Limb (tissue), 2 donors: ENCODE measurements at regions not wholly inside any gene's neighbourhood (a gene's known extent, or its start where the extent isn't known, plus 50 kb on each side); places are given as distances from the start of the nearest gene placed in this dataset.
"Not testable (repeated sequence)": the region's sequence is repeated elsewhere in the genome, so short reads cannot be mapped to it uniquely, and the experiment has no call there.

Experiments used
- DNase-seq, 2 donors: peaks; one replicate each; pipeline ENCODE4 v3.0.0-alpha.2; 2016; ENCODE audit errors: extremely low spot score in 2 of 2

- DNase-seq, result no peak
These were observed 801.9 kb downstream of the BRINP3 start for GRCh38 chr1:189675712-189676244.

- DNase-seq, result no peak
These were observed 798.9 kb downstream of the BRINP3 start for GRCh38 chr1:189678779-189679178.

- DNase-seq, result no peak
These were observed 796.3 kb downstream of the BRINP3 start for GRCh38 chr1:189681252-189681919.

GRCh38 chr1:189682591-189682990 lies 795.1 kb downstream of the BRINP3 start:
- no peak for DNase-seq

GRCh38 chr1:189686288-189686687 lies 791.4 kb downstream of the BRINP3 start:
- no peak for DNase-seq

- no peak for DNase-seq
These were observed 784.5 kb downstream of the BRINP3 start for GRCh38 chr1:189693140-189693539.

GRCh38 chr1:189696297-189696696 lies 781.4 kb downstream of the BRINP3 start:
- no peak for DNase-seq

GRCh38 chr1:189697113-189697512 lies 780.6 kb downstream of the BRINP3 start:
- DNase-seq, result no peak

- DNase-seq, result no peak
These were observed 776.1 kb downstream of the BRINP3 start for GRCh38 chr1:189701606-189702005.

- no peak for DNase-seq
These were observed 771.1 kb downstream of the BRINP3 start for GRCh38 chr1:189706594-189706993.

GRCh38 chr1:189708674-189709073 lies 769.0 kb downstream of the BRINP3 start:
- DNase-seq, result no peak

GRCh38 chr1:189718147-189718795 lies 759.4 kb downstream of the BRINP3 start:
- not testable (repeated sequence) for DNase-seq

- peak in 1 of 2 donors; percentile 36 for DNase-seq
These were observed 750.9 kb downstream of the BRINP3 start for GRCh38 chr1:189726806-189727205.

GRCh38 chr1:189751311-189751710 lies 726.4 kb downstream of the BRINP3 start:
- no peak for DNase-seq

- no peak for DNase-seq
These were observed 725.1 kb downstream of the BRINP3 start for GRCh38 chr1:189752461-189752995.

- DNase-seq, result not testable (repeated sequence)
These were observed 722.6 kb downstream of the BRINP3 start for GRCh38 chr1:189755100-189755499.

- no peak for DNase-seq
These were observed 713.0 kb downstream of the BRINP3 start for GRCh38 chr1:189764391-189765320.

- DNase-seq, result no peak
These were observed 708.2 kb downstream of the BRINP3 start for GRCh38 chr1:189769448-189769847.

GRCh38 chr1:189774721-189775287 lies 702.9 kb downstream of the BRINP3 start:
- DNase-seq, result no peak

GRCh38 chr1:189775343-189775742 lies 702.3 kb downstream of the BRINP3 start:
- no peak for DNase-seq

GRCh38 chr1:189779034-189779433 lies 698.6 kb downstream of the BRINP3 start:
- no peak for DNase-seq
